ENCODE measurements at regions not wholly inside any gene's neighbourhood (a gene's known extent, or its start where the extent isn't known, plus 50 kb on each side); places are given as distances from the start of the nearest gene placed in this dataset.

DNA sequence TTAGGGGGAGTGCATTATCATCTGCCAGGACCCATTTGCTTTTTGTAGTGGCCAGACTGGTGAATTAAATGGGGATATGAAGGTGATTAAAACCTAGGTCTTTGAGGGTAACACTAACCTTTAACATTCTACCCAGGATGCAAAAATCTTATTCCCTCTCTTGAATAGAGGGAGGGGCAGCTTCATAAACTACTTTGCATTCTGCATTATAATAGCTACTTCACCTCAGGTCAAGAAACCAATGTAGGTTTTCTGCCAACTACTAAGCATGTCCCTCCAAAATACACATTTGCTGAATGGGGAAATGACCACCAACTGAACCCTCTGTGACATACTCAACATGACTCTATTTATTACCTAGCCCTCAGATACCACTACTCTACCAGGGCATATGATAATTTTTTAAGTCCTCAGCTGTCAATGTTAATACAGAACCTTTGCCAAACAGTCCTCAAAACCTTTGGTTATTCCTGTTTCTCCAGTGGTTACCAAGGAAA, 477.6 kb upstream of the CD180 start:
- TF ChIP-seq CTCF (optimal IDR thresholded peaks at IDR 0.05 in 1 of 3, IDR thresholded peaks at IDR 0.05 in 1 of 3, conservative IDR thresholded peaks at IDR 0.05 in 1 of 3; ENCODE audit: extremely low read depth in 1 of 3, insufficient read depth in 2 of 3, low read length in 3 of 3) (no peak), EZH2 (IDR thresholded peaks at IDR 0.05; ENCODE audit: low read length) (no peak)
